ENCODE measurements at regions not wholly inside any gene's neighbourhood (a gene's known extent, or its start where the extent isn't known, plus 50 kb on each side); places are given as distances from the start of the nearest gene placed in this dataset.
"Not testable (repeated sequence)": the region's sequence is repeated elsewhere in the genome, so short reads cannot be mapped to it uniquely, and the experiment has no call there.

DNA sequence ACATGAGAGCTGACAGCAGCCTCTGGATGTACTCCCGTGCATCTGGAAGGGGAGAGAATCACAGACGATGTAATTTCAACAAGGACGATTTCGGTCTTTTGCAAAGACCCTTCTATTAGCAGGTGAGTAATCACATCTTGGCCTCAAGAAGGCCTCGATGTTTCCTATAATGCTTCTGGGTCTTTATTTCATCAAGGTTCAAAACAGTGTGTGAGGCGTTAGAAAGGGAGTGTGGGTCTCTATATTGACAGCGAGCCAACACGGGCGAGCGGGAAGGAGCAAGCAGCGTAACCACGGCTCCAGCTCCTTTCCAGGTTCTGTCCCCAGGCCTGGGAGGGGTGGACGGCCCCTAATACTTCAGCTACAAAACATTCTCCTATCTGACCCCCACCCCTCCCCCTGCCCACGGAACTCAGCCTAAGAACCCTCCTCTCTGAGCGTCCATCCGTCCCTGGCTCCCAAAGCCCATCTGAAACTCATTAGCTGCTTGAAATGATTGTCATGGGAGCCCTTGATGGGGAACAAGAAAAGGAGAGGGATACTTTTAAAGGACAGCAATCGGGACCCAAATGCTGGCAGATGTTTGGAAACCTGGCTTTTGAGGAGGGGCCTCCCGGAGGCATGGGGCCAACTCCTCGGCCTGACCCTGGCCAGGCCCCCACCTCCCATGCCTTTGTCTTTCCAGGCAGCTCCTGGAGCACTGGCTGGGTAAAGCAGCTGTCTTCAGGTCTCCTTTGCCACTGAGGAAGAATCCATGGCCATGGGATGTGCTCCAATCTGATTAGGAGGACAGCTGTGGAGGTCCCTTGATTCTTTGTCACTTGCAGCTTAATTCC lies 250.8 kb downstream of the FOXD2 start:
- DNase-seq, result no peak

DNA sequence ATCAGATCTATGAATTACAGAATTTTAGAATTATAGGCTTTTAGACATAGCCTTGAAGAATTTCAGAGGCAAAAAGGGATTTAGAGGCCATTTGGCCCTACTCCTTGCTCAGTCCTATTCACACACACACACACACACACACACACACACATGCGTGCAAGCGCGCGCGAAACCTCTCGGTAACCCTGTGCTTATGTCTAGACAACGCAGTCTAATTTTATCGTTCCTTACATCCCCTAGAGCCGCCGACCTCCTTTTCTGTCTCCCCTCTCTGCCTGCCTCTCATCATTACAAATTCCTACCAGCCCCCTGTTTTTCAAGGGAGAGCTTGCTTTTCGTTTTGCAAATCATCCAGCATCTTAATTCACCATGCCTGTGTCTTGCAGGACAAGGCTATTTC lies 252.1 kb downstream of the FOXD2 start:
- no peak for DNase-seq
- TF ChIP-seq POLR2A (IDR thresholded peaks at IDR 0.05; ENCODE audit: low read length) (no peak), GATA1 (IDR thresholded peaks at IDR 0.05; ENCODE audit: low read depth, low read length) (no peak)

More for the DNA sequence above, 250.8 kb downstream of the FOXD2 start:
- TF ChIP-seq POLR2A (IDR thresholded peaks at IDR 0.05; ENCODE audit: low read length), result no peak
- no peak for TF ChIP-seq GATA1 (IDR thresholded peaks at IDR 0.05; ENCODE audit: low read depth, low read length)

GRCh38 chr1:47690341-47691250 lies 252.8 kb downstream of the FOXD2 start:
- DNase-seq, result no peak

DNA sequence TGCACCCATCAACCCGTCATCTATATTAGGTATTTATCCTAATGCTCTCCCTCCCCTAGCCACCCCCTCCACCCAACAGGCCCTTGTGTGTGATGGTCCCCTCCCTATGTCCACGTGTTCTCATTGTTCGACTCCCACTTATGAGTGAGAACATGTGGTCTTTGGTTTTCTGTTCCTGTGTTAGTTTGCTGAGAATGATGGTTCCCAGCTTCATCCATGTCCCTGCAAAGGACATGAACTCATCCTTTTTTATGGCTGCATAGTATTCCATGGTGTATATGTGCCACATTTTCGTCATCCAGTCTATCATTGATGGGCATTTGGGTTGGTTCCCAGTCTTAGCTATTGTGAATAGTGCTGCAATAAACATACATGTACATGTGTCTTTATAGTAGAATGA lies 253.4 kb downstream of the FOXD2 start:
- not testable (repeated sequence) for DNase-seq

More at GRCh38 chr1:47690341-47691250, 252.8 kb downstream of the FOXD2 start:
- TF ChIP-seq GATA1 (IDR thresholded peaks at IDR 0.05; ENCODE audit: low read depth, low read length), result no peak
- no peak for TF ChIP-seq POLR2A (IDR thresholded peaks at IDR 0.05; ENCODE audit: low read length)

DNA sequence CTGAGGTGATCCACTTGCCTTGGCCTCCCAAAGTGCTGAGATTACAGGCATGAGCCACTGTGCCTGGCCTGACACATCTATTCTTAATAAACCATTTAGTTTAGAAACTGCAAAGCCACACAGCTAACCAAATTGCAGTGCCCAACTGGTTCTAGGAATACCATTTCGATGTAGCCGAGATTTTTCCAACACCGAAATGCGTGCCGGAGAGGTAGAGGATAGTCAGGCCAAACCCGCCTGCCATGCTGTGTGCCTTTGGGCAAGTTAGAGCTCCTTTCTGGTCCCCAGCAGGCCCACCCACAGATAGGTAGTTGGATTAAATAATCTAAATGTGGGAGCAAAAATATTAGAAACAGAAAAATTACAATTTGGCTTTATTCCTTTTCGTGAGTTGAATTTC lies 254.4 kb downstream of the FOXD2 start:
- TF ChIP-seq POLR2A (IDR thresholded peaks at IDR 0.05; ENCODE audit: low read length) (no peak), GATA1 (IDR thresholded peaks at IDR 0.05; ENCODE audit: low read depth, low read length) (no peak)

DNA sequence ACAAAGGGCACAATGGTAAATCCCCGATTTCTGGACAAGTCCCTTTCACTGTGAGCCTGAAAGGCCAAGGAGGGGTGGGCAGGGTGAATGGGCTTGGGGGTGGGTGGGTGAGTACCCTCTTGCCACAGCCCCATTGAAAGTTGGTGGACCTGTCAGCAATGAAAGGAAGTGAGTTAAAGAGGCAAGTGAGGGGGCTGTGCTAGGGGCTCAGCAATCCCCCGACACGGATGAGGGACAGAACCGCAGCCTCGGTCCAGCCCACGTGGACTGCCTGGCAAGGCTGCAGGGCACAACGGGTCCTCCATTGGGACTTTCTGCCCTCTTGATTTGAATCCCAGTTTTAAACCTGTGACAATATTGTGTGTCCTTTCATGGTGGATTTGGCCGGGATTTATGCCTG lies 255.3 kb downstream of the FOXD2 start:
- TF ChIP-seq GATA1 (IDR thresholded peaks at IDR 0.05; ENCODE audit: low read depth, low read length), result no peak
- no peak for TF ChIP-seq POLR2A (IDR thresholded peaks at IDR 0.05; ENCODE audit: low read length)
- no peak for DNase-seq

More for the DNA sequence above, 254.4 kb downstream of the FOXD2 start:
- no peak for DNase-seq

- DNase-seq, result no peak
- TF ChIP-seq GATA1 (IDR thresholded peaks at IDR 0.05; ENCODE audit: low read depth, low read length), result no peak
- TF ChIP-seq POLR2A (IDR thresholded peaks at IDR 0.05; ENCODE audit: low read length), result no peak
Observed at GRCh38 chr1:47694011-47694890, 256.4 kb downstream of the FOXD2 start.

- no peak for TF ChIP-seq POLR2A (IDR thresholded peaks at IDR 0.05; ENCODE audit: low read length)
- TF ChIP-seq GATA1 (IDR thresholded peaks at IDR 0.05; ENCODE audit: low read depth, low read length), result no peak
- DNase-seq, result no peak
Observed at GRCh38 chr1:47696404-47696736, 258.5 kb downstream of the FOXD2 start.

DNA sequence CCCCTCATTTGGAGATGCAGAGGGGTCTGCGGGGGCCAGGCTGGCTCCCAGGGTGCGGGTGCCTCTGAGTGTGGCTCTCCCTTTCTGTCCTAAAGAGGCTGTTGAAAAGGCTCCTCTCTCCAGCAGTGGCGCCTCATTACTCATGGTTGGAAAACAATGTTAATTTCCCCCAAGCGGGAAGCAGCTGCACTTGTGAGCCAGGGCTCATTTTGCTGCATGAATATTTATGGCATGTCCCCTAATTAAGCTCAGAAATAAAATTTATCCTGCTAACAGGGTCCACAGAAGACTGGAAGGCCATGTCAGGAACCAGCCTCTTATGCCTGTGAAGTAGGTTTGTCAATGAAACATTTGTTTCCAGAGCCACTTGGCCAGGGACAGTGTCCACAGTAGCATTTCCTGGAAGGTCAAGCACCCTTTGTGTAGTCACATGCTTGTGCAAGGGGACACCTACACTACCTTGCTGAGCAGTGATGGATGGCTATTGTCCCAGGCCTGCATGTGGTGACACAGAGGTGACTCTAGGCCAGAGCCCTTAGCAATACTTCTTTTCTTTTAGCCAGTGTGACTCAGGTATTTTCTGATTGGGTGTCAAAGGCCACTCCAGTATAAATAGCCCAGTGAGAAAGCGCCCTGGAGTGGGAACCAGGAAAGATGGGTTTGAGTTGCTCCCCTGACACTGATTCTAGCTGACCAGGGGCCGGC lies 259.0 kb downstream of the FOXD2 start:
- DNase-seq, result no peak
- TF ChIP-seq POLR2A (IDR thresholded peaks at IDR 0.05; ENCODE audit: low read length), result no peak
- no peak for TF ChIP-seq GATA1 (IDR thresholded peaks at IDR 0.05; ENCODE audit: low read depth, low read length)

GRCh38 chr1:47697616-47698335 lies 259.9 kb downstream of the FOXD2 start:
- TF ChIP-seq POLR2A (IDR thresholded peaks at IDR 0.05; ENCODE audit: low read length), result no peak
- no peak for TF ChIP-seq GATA1 (IDR thresholded peaks at IDR 0.05; ENCODE audit: low read depth, low read length)
- no peak for DNase-seq

- TF ChIP-seq POLR2A (IDR thresholded peaks at IDR 0.05; ENCODE audit: low read length), result no peak
- no peak for TF ChIP-seq GATA1 (IDR thresholded peaks at IDR 0.05; ENCODE audit: low read depth, low read length)
- no peak for DNase-seq
Observed at GRCh38 chr1:47699492-47700235, 261.8 kb downstream of the FOXD2 start.

GRCh38 chr1:47701283-47701682 lies 263.4 kb downstream of the FOXD2 start:
- DNase-seq, result no peak
- no peak for TF ChIP-seq POLR2A (IDR thresholded peaks at IDR 0.05; ENCODE audit: low read length)
- TF ChIP-seq GATA1 (IDR thresholded peaks at IDR 0.05; ENCODE audit: low read depth, low read length), result no peak
